ENCODE measurements at regions not wholly inside any gene's neighbourhood (a gene's known extent, or its start where the extent isn't known, plus 50 kb on each side); places are given as distances from the start of the nearest gene placed in this dataset.

- TF ChIP-seq POLR2A (IDR thresholded peaks at IDR 0.05; ENCODE audit: low read length) (no peak), GATA1 (IDR thresholded peaks at IDR 0.05; ENCODE audit: low read depth, low read length) (no peak)
Observed at GRCh38 chr11:134536219-134536618, 124.2 kb upstream of the B3GAT1 start.
